Breast epithelium (tissue), 4 donors: ENCODE measurements at regions not wholly inside any gene's neighbourhood (a gene's known extent, or its start where the extent isn't known, plus 50 kb on each side); places are given as distances from the start of the nearest gene placed in this dataset.
"Not testable (repeated sequence)": the region's sequence is repeated elsewhere in the genome, so short reads cannot be mapped to it uniquely, and the experiment has no call there.

Experiments used
- DNase-seq, 2 donors: peaks; one replicate each; pipeline ENCODE4 v3.0.0-alpha.2; 2019; ENCODE audit warnings: low spot score in 2 of 2
- H3K27ac ChIP-seq, 2 donors: fragments of 200-600 bp; sonication (generic) in 1 of 2; one replicate each; pipeline ENCODE4 v1.5.1; 2016 to 2019; ENCODE audit warnings: mild to moderate bottlenecking in 1 of 2
- H3K27me3 ChIP-seq, 2 donors: fragments of 200-600 bp; sonication (generic) in 1 of 2; one replicate each; pipeline versions ENCODE4 v1.5.1 to v1.6.0; 2017 to 2019; ENCODE audit warnings: control low read depth in 1 of 2, mild to moderate bottlenecking in 1 of 2
- H3K36me3 ChIP-seq: fragments of 200-600 bp; one replicate; pipeline ENCODE4 v1.5.1; 2019
- H3K4me1 ChIP-seq, 2 donors: fragments of 200-600 bp; sonication (generic); one replicate each; pipeline ENCODE4 v1.5.1; 2016 to 2019; ENCODE audit warnings: control low read depth in 1 of 2
- H3K4me3 ChIP-seq, 3 donors: fragments of 200-600 bp; sonication (generic); 1 replicate in 2 of 3; 2 replicates in 1 of 3; pipeline ENCODE4 v1.5.1; 2016 to 2019; ENCODE audit warnings: mild to moderate bottlenecking in 3 of 3, moderate library complexity in 2 of 3
- H3K9me3 ChIP-seq, 2 donors: fragments of 200-600 bp; sonication (generic) in 1 of 2; one replicate each; pipeline ENCODE4 v1.5.1; 2016 to 2019; ENCODE audit warnings: control low read depth in 1 of 2
- intact Hi-C: fragments of 100-400 bp; cut with DNase I; formaldehyde crosslinking; loops from one replicate; pipeline ENCODE4 v1.15.1; 2023; ENCODE audit warnings: low total_unique reads

GRCh38 chr7:63555226-63555994, 443.2 kb upstream of the ZNF722 start:
- not testable (repeated sequence) for DNase-seq, H3K4me3 ChIP-seq

DNA sequence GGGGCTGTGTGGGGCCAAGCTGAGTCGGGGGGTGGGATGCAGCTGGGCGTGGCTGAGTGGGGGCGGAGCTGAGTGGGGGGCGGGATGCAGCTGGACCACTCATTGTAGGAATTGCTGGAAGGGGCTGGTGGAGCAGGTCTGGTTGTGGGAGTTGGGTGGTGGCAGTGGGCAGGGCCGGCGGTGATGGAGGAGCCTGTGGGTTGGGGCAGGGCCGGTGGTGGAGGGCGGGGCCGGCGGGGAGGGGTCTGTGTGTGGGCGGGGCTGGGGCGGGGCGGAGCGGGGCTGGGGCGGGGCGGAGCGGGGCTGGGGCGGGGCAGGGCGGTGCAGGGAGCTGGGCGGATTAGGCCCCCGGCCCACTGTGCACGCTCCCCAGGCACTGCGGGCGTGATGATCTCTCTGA, 442.4 kb upstream of the ZNF722 start:
- H3K27ac ChIP-seq, H3K36me3 ChIP-seq, H3K9me3 ChIP-seq, DNase-seq, H3K4me3 ChIP-seq, H3K4me1 ChIP-seq, intact Hi-C loops, H3K27me3 ChIP-seq: not testable (repeated sequence)

More at GRCh38 chr7:63555226-63555994, 443.2 kb upstream of the ZNF722 start:
- H3K27ac ChIP-seq, H3K4me1 ChIP-seq, H3K9me3 ChIP-seq, intact Hi-C loops, H3K27me3 ChIP-seq, H3K36me3 ChIP-seq: not testable (repeated sequence)

- intact Hi-C loops, H3K9me3 ChIP-seq, H3K4me3 ChIP-seq, H3K27me3 ChIP-seq, H3K27ac ChIP-seq, DNase-seq, H3K4me1 ChIP-seq, H3K36me3 ChIP-seq: not testable (repeated sequence)
These were observed 439.6 kb upstream of the ZNF722 start for GRCh38 chr7:63559016-63559415.

- H3K27me3 ChIP-seq, H3K27ac ChIP-seq, H3K36me3 ChIP-seq, H3K9me3 ChIP-seq, H3K4me1 ChIP-seq, H3K4me3 ChIP-seq, intact Hi-C loops, DNase-seq: not testable (repeated sequence)
These were observed 438.7 kb upstream of the ZNF722 start for GRCh38 chr7:63559826-63560465.

DNA sequence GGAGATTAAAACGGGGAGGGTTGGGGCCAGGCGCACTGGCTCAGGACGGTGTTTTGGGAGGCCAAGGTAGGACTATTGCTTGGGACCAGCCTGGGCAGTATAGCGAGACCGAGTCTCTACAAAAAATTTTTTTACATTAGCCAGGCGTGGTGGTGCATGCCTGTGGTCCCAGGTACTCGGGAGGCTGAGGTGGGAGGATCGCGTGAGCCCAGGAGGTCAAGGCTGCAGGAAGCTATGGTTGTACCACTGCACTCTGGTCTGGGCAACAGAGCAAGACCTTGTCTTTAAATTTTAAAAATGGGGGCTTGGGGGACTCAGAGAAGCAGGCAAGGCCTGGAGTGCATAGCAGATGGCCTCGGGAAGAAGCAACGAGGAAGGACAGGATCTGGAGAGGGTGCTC, 436.7 kb upstream of the ZNF722 start:
- H3K27me3 ChIP-seq, H3K4me1 ChIP-seq, DNase-seq, intact Hi-C loops, H3K27ac ChIP-seq, H3K36me3 ChIP-seq, H3K4me3 ChIP-seq: not testable (repeated sequence)
- peaks cover 8 to 14% of the 10 kb centered on the region in 2 donors for H3K9me3 ChIP-seq

- H3K27ac ChIP-seq, H3K4me1 ChIP-seq, DNase-seq, H3K27me3 ChIP-seq, H3K36me3 ChIP-seq, H3K4me3 ChIP-seq, intact Hi-C loops: not testable (repeated sequence)
- peaks cover 9 to 15% of the 10 kb centered on the region in 2 donors for H3K9me3 ChIP-seq
These were observed 436.1 kb upstream of the ZNF722 start for GRCh38 chr7:63562364-63563060.

DNA sequence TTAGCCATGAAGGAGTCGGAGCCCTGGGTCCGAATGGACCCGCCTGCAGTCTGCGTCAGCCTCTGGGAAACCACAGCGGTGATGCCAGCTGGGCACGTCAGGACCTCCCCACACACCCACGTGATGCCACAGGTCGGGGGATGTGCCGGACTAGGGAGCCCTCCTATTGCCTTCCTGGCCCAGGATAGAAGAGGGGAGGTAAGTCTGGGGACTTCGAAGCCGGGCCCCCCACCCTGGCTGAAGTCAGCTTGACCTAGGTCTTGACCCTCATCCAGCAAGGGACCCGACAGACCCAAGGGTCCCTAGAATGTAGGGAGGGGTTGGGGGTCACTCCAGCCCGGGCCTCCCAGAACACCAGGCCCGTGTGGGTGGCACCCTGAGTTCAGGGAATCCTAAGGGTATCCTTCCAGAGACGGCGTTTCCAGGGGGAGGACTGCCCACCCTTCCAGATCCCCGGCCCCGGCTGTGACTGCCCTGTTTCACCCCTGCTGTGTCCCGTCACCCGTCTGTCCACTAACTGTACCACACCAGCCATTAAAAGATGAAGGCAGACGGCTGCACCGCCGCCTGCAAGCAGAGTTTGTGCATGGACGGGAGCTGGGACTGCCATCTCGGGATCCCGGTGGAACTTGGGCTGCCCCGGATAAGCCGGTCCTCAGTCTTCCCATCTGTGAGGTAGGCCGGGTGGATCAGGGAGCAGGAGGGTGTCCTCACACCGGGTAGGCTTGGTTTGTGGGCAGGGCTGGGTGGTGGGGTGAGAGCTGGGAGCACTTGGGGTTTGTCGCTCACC, 435.3 kb upstream of the ZNF722 start:
- H3K4me3 ChIP-seq, H3K27ac ChIP-seq, H3K4me1 ChIP-seq, H3K27me3 ChIP-seq, intact Hi-C loops, DNase-seq, H3K36me3 ChIP-seq: not testable (repeated sequence)
- peaks cover 14 to 19% of the 10 kb centered on the region in 2 donors for H3K9me3 ChIP-seq

DNA sequence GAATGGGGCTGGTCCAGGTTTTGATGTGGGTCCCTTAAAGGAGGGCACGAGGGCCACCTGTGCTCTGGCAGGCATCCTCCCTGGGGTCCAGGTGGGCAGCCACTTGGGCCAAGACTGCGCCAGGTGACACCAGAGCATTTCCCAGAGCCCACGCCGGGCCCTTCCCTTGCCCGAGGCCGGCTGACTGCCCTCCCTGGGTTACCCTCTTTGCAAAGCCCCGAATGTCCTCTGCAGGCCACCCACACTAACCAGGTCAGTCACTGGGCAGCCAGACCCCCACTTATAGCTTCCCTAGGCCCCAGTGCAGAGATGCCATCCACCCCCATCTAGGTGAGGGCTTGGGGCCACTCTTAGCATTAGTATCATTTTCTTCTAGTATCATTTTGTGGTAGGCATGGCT, 433.8 kb upstream of the ZNF722 start:
- H3K36me3 ChIP-seq, H3K27ac ChIP-seq, H3K4me1 ChIP-seq, DNase-seq, H3K4me3 ChIP-seq, H3K27me3 ChIP-seq, intact Hi-C loops: not testable (repeated sequence)
- H3K9me3 ChIP-seq = peaks cover 16 to 25% of the 10 kb centered on the region in 2 donors

DNA sequence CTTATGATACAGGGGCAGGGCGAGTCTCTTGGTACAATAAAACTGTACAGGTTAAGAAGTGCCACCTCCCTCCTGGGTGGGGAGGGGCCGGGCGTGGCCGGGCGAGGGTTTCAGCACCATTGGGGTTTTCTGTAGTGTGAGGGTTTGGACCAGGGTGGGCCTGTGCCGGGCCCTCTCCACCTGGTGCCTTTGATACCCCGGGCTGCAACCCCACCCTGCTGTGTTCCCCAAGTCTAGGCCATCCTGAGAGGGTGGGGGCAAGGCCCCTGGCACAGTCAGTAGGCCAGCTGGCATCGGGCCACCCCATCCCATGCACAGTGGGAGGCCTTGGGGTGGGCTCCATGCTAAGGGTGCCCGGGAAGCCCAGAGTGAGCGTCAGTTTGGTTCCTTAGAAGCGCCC, 431.8 kb upstream of the ZNF722 start:
- H3K27me3 ChIP-seq, intact Hi-C loops, H3K4me3 ChIP-seq, H3K4me1 ChIP-seq, H3K36me3 ChIP-seq, H3K27ac ChIP-seq, DNase-seq: not testable (repeated sequence)
- H3K9me3 ChIP-seq = peaks cover 28 to 37% of the 10 kb centered on the region in 2 donors

DNA sequence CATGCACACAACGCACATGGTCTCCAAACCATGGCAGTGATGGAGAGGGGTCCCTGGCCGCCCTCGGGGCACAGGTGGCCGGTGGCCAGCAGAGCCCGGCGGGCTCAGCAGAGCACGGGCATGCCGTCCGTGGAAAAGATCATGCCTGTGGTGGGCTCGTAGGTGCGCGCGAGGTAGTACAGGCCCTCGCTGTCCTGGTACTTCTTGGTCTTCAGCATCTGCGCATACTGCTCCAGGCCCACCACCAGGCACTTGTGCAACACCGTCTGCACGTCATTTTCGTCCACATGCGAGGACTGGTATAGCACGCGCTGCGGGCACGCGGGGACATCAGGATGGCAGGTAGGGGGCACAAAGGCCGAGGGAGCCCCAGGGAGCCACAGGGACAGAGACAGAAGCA, 431.0 kb upstream of the ZNF722 start:
- H3K36me3 ChIP-seq, intact Hi-C loops, H3K4me1 ChIP-seq, H3K27ac ChIP-seq, DNase-seq, H3K4me3 ChIP-seq, H3K27me3 ChIP-seq: not testable (repeated sequence)
- H3K9me3 ChIP-seq = peaks cover 31 to 37% of the 10 kb centered on the region in 2 donors

GRCh38 chr7:63568571-63569313, 429.9 kb upstream of the ZNF722 start:
- intact Hi-C loops, H3K4me3 ChIP-seq, H3K36me3 ChIP-seq, H3K4me1 ChIP-seq, H3K27me3 ChIP-seq, H3K27ac ChIP-seq, DNase-seq: not testable (repeated sequence)
- H3K9me3 ChIP-seq = peaks cover 36 to 46% of the 10 kb centered on the region in 2 donors

GRCh38 chr7:63570386-63571115, 428.1 kb upstream of the ZNF722 start:
- DNase-seq, H3K36me3 ChIP-seq, H3K4me1 ChIP-seq, H3K27me3 ChIP-seq, H3K4me3 ChIP-seq, H3K27ac ChIP-seq, intact Hi-C loops: not testable (repeated sequence)
- peaks cover 46 to 50% of the 10 kb centered on the region in 2 donors for H3K9me3 ChIP-seq
